Stomach (tissue), 8 donors: ENCODE measurements at regions not wholly inside any gene's neighbourhood (a gene's known extent, or its start where the extent isn't known, plus 50 kb on each side); places are given as distances from the start of the nearest gene placed in this dataset.

ENCODE experiments used
- DNase-seq, 2 donors: peaks; one replicate each; pipeline versions ENCODE4 v3.0.0 to v3.0.0-alpha.2; 2013 to 2019
- H3K27ac ChIP-seq, 5 donors: fragments of 200-600 bp in 4 of 5; sonication (generic) in 4 of 5; one replicate each; pipeline ENCODE4 v1.5.1; 2013 to 2019; ENCODE audit warnings: mild to moderate bottlenecking in 1 of 5, moderate library complexity in 1 of 5
- H3K27me3 ChIP-seq, 3 donors: fragments of 200-600 bp; sonication (generic); one replicate each; pipeline ENCODE4 v1.5.1; 2017 to 2019; ENCODE audit warnings: mixed run types in 1 of 3
- H3K36me3 ChIP-seq, 4 donors: fragments of 200-600 bp; sonication (generic); 1 replicate in 3 of 4; 2 replicates in 1 of 4; pipeline ENCODE4 v1.5.1; 2016 to 2019
- H3K4me1 ChIP-seq, 4 donors: fragments of 200-600 bp; sonication (generic); one replicate each; pipeline ENCODE4 v1.5.1; 2016 to 2019
- H3K4me3 ChIP-seq, 4 donors: fragments of 200-600 bp; sonication (generic) in 3 of 4; one replicate each; pipeline ENCODE4 v1.5.1; 2016 to 2019; ENCODE audit warnings: mild to moderate bottlenecking in 1 of 4
- H3K9me3 ChIP-seq, 4 donors: fragments of 200-600 bp; sonication (generic); one replicate each; pipeline ENCODE4 v1.5.1; 2016 to 2019
- EP300 ChIP-seq: sonication (generic); formaldehyde crosslinking; IDR thresholded peaks from one replicate; pipeline ENCODE4 v1.6.1; 2017; ENCODE audit warnings: antibody characterized with exemption
- POLR2A ChIP-seq, 4 donors: fragments of 450-650 bp; IDR thresholded peaks; one replicate each; pipeline ENCODE4 v1.6.1; 2016; ENCODE audit warnings: antibody characterized with exemption in 4 of 4, control low read depth in 2 of 4, mild to moderate bottlenecking in 1 of 4, moderate library complexity in 1 of 4
- POLR2AphosphoS5 ChIP-seq, 3 donors: sonication (generic); formaldehyde crosslinking; IDR thresholded peaks; one replicate each; pipeline ENCODE4 v1.6.1; 2016; ENCODE audit warnings: antibody characterized with exemption in 3 of 3
- WGBS, 5 donors: extraction: QIAGEN DNeasy Blood & Tissue Kit in 3 of 5; methylation state at CpG; one replicate each; pipeline versions ENCODE4 v1.1.5 to v1.1.7; 2013 to 2018; 5-methylcytosine and 5-hydroxymethylcytosine counted together
- intact Hi-C: fragments of 100-400 bp; cut with DNase I; formaldehyde crosslinking; loops from one replicate; pipeline ENCODE4 v1.15.1; 2023; ENCODE audit warnings: low total_unique reads
- TF ChIP-seq, protein P1 (sequence below), 7 experiments: fragments of 450-650 bp in 4 of 7; fragments of 200-600 bp in 3 of 7; sonication (generic) in 3 of 7; IDR thresholded peaks; one replicate each; pipeline ENCODE4 v1.5.1; 2016 to 2019; ENCODE audit warnings: antibody characterized with exemption in 7 of 7, control low read depth in 2 of 7, mild to moderate bottlenecking in 1 of 7
- donor health status: healthy with polysubstance abuse.
- donor health status: Bipolar disorder and iron deficiency.
- donor health status: healthy.

DNA sequence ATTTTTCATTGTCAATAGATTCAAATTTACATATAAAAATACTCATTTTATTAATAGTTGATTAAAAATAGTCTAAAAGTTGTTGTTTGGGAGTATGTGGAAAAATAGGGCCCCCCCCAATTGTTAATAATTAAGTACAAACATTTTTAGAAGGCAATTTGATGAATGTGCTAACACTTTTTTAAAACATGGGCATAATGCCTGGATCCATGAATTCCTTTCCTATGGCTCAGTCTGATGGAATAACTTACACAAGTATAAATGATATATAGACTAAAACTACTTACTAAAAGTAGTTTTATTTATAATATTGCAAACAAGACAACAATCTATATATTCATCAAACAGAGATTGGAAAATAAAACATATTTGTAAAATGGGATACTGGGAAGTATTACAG lies 247.2 kb upstream of the LRRN1 start:
- TF ChIP-seq EP300: no peak
- TF ChIP-seq POLR2A (IDR thresholded peaks at IDR 0.05): no peak
- no peak for TF ChIP-seq POLR2AphosphoS5 (IDR thresholded peaks at IDR 0.05)
- TF ChIP-seq, protein P1, sequence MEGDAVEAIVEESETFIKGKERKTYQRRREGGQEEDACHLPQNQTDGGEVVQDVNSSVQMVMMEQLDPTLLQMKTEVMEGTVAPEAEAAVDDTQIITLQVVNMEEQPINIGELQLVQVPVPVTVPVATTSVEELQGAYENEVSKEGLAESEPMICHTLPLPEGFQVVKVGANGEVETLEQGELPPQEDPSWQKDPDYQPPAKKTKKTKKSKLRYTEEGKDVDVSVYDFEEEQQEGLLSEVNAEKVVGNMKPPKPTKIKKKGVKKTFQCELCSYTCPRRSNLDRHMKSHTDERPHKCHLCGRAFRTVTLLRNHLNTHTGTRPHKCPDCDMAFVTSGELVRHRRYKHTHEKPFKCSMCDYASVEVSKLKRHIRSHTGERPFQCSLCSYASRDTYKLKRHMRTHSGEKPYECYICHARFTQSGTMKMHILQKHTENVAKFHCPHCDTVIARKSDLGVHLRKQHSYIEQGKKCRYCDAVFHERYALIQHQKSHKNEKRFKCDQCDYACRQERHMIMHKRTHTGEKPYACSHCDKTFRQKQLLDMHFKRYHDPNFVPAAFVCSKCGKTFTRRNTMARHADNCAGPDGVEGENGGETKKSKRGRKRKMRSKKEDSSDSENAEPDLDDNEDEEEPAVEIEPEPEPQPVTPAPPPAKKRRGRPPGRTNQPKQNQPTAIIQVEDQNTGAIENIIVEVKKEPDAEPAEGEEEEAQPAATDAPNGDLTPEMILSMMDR (IDR thresholded peaks at IDR 0.05): no peak
- Histone ChIP-seq H3K9me3 (peaks cover 0 to 25% (median 7%) of the 10 kb centered on the region in 4 donors), H3K27ac (no peak overlapping the region), H3K27me3 (no peaks in the 10 kb centered on the region), H3K4me3 (no peak overlapping the region), H3K36me3 (no peaks in the 10 kb centered on the region), H3K4me1 (no peaks in the 10 kb centered on the region)
- DNase-seq: no peak
- intact Hi-C loops: no loop called here

DNA sequence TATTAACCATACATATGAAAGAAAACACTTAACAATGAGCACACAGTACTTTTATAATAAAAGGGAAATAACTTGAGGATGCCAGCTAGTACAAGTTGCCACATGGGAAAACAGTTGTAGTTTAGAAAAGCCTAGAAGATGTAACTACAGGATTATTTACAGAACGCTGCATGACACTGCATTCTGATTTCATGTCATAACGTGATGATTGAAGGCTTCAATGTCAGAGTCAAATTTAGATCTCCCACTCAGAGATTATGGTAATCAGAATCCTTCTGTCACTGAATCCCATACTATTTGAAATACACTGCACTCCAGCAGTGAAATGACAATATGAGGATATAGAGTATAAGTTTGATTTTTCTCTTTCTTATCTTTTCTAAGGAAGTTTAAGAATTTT lies 253.9 kb upstream of the LRRN1 start:
- intact Hi-C loops: no loop called here
- Histone ChIP-seq H3K4me3 (no peak overlapping the region), H3K9me3 (peaks cover 0 to 11% (median 3%) of the 10 kb centered on the region in 4 donors), H3K4me1 (no peaks in the 10 kb centered on the region), H3K36me3 (no peaks in the 10 kb centered on the region), H3K27ac (no peak overlapping the region), H3K27me3 (no peaks in the 10 kb centered on the region)
- WGBS, 5 donors: 68 to 88% (median 81%) methylated on average over 2 of the region's 2 CpGs
- DNase-seq: no peak
- TF ChIP-seq POLR2A (IDR thresholded peaks at IDR 0.05) (no peak), POLR2AphosphoS5 (IDR thresholded peaks at IDR 0.05) (no peak), EP300 (no peak)
- TF ChIP-seq, protein P1 (IDR thresholded peaks at IDR 0.05): no peak

DNA sequence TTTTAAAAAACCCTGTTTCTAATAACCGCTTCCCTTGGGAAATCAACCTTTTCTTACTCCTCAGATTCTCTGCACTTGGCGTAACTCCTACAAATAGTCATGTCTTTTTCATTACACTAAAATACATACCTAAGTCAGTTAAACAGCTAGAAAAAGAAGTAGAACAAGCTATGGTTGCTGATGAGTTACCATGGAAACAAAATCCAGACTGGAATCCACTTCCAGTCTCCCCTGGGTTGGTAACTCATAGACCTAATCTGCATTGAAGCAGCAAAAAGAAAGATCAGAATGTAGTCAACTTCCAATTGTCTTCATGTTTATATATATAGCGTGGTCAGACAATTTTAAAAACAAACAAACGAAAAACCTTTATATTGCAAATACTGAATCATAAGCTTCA lies 260.8 kb upstream of the LRRN1 start:
- Histone ChIP-seq H3K27me3 (no peaks in the 10 kb centered on the region), H3K27ac (no peak overlapping the region), H3K4me3 (no peak overlapping the region), H3K4me1 (no peaks in the 10 kb centered on the region), H3K9me3 (peaks cover 0 to 4% (median 0%) of the 10 kb centered on the region in 4 donors), H3K36me3 (no peaks in the 10 kb centered on the region)
- TF ChIP-seq POLR2A (IDR thresholded peaks at IDR 0.05) (no peak), POLR2AphosphoS5 (IDR thresholded peaks at IDR 0.05) (no peak), EP300 (no peak)
- TF ChIP-seq, protein P1 (IDR thresholded peaks at IDR 0.05): no peak
- no peak for DNase-seq
- intact Hi-C loops: no loop called here
- 89 to 95% (median 92%) methylated on average over 4 of the region's 4 CpGs for WGBS, 5 donors

DNA sequence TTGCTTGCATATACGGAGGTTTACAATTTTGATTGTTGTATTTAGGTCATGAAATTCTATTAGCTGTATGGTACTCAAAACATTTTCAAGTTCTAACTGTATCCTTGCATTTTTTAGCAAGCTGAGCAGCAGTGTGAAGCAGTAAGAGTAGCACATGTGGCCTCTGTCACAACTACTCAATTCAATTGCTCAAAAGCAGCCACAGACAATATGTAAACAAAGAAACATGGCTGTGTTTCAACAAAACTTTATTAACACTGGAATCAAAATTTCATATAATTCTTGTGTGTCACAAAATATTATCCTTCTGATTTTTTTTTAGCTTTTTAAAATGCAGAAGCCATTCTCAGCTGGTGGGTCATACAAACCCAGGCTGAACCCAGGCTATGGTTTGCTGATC lies 266.7 kb upstream of the LRRN1 start:
- no peak overlapping the region for H3K4me3 ChIP-seq
- TF ChIP-seq, protein P1 (IDR thresholded peaks at IDR 0.05): no peak
- TF ChIP-seq EP300 (no peak), POLR2A (IDR thresholded peaks at IDR 0.05) (no peak), POLR2AphosphoS5 (IDR thresholded peaks at IDR 0.05) (no peak)
- DNase-seq: no peak
- H3K4me1 ChIP-seq: no peaks in the 10 kb centered on the region
- intact Hi-C loops: no loop called here
- whole genome bisulfite sequencing, 5 donors: 50 to 82% (median 64%) methylated on average over 1 of the region's 1 CpG
- H3K9me3 ChIP-seq: no peaks in the 10 kb centered on the region
- H3K27ac ChIP-seq: no peak overlapping the region
- no peaks in the 10 kb centered on the region for H3K27me3 ChIP-seq
- no peaks in the 10 kb centered on the region for H3K36me3 ChIP-seq
